ENCODE measurements at regions not wholly inside any gene's neighbourhood (a gene's known extent, or its start where the extent isn't known, plus 50 kb on each side); places are given as distances from the start of the nearest gene placed in this dataset.

DNA sequence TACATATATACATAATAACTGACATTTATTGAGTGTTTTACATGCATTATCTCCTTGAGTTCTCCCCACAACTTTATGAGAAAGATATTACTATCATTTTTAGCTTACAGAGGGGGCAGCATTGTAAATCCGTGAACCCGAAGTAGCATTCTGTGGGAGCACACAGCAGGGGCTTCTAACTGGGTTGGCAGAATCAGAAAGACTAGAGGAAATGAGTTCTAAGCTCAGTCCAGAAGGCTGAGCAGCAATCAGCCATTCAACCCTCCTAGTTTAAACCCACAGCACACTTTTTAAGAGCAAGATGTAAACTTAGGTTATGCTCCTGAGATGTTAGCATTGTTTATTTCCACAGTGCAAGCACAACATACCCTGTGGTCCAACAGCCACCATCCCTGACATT lies 177.2 kb downstream of the TMEM38B start:
- no peak overlapping the region for H3K4me3 ChIP-seq (ENCODE audit: low read length in 3 of 3)
- no peaks in the 10 kb centered on the region for H3K27me3 ChIP-seq (ENCODE audit: control insufficient read depth, insufficient read depth, low read length)
- TF ChIP-seq, protein P1, sequence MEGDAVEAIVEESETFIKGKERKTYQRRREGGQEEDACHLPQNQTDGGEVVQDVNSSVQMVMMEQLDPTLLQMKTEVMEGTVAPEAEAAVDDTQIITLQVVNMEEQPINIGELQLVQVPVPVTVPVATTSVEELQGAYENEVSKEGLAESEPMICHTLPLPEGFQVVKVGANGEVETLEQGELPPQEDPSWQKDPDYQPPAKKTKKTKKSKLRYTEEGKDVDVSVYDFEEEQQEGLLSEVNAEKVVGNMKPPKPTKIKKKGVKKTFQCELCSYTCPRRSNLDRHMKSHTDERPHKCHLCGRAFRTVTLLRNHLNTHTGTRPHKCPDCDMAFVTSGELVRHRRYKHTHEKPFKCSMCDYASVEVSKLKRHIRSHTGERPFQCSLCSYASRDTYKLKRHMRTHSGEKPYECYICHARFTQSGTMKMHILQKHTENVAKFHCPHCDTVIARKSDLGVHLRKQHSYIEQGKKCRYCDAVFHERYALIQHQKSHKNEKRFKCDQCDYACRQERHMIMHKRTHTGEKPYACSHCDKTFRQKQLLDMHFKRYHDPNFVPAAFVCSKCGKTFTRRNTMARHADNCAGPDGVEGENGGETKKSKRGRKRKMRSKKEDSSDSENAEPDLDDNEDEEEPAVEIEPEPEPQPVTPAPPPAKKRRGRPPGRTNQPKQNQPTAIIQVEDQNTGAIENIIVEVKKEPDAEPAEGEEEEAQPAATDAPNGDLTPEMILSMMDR (IDR thresholded peaks at IDR 0.05; ENCODE audit: borderline replicate concordance, extremely low read depth, insufficient read depth): no peak
- no peak for FAIRE-seq
- no peak for DNase-seq
- no peaks in the 10 kb centered on the region for H3K36me3 ChIP-seq (ENCODE audit: control insufficient read depth in 2 of 3, insufficient read depth in 3 of 3, low read length in 3 of 3)
- intact Hi-C loops (cut with DNase I): no loop called here
- H3K9me3 ChIP-seq (ENCODE audit: control insufficient read depth in 2 of 3, insufficient read depth in 1 of 3, low read length in 3 of 3): no peaks in the 10 kb centered on the region
- H3K27ac ChIP-seq (ENCODE audit: low read depth in 2 of 2, low read length in 2 of 2): no peak overlapping the region
- no peak overlapping the region for H3K9ac ChIP-seq (ENCODE audit: low read length in 3 of 3)
- H3K4me1 ChIP-seq (ENCODE audit: control insufficient read depth in 2 of 3, insufficient read depth in 2 of 3, low read depth in 1 of 3, low read length in 3 of 3): no peaks in the 10 kb centered on the region

DNA sequence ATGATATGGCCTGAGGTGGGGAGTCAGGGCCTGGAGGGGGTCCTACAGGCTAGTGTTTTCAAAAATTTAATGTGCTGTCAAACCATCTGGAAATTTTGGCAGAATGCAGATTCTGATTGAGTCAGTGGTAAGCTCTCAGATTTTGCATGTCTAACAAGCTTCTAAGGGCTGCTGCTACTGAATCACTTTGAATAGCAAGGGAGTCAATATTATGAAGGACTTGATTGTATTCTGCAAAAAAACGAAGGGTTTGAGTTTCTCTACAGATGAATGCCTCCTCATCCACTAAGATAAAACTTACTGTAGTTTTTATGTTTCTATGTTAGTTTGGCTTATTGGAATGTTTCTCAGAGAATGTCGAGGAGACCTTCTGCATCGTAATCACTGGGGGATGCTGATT lies 179.5 kb downstream of the TMEM38B start:
- Histone ChIP-seq H3K27ac (ENCODE audit: low read depth in 2 of 2, low read length in 2 of 2) (no peak overlapping the region), H3K4me3 (ENCODE audit: low read length in 3 of 3) (no peak overlapping the region), H3K9me3 (ENCODE audit: control insufficient read depth in 2 of 3, insufficient read depth in 1 of 3, low read length in 3 of 3) (no peaks in the 10 kb centered on the region), H3K9ac (ENCODE audit: low read length in 3 of 3) (no peak overlapping the region), H3K4me1 (ENCODE audit: control insufficient read depth in 2 of 3, insufficient read depth in 2 of 3, low read depth in 1 of 3, low read length in 3 of 3) (no peaks in the 10 kb centered on the region), H3K36me3 (ENCODE audit: control insufficient read depth in 2 of 3, insufficient read depth in 3 of 3, low read length in 3 of 3) (no peaks in the 10 kb centered on the region), H3K27me3 (ENCODE audit: control insufficient read depth, insufficient read depth, low read length) (no peaks in the 10 kb centered on the region)
- TF ChIP-seq, protein P1 (IDR thresholded peaks at IDR 0.05; ENCODE audit: borderline replicate concordance, extremely low read depth, insufficient read depth): no peak
- FAIRE-seq: no peak
- intact Hi-C loops (cut with DNase I): no loop called here
- no peak for DNase-seq

DNA sequence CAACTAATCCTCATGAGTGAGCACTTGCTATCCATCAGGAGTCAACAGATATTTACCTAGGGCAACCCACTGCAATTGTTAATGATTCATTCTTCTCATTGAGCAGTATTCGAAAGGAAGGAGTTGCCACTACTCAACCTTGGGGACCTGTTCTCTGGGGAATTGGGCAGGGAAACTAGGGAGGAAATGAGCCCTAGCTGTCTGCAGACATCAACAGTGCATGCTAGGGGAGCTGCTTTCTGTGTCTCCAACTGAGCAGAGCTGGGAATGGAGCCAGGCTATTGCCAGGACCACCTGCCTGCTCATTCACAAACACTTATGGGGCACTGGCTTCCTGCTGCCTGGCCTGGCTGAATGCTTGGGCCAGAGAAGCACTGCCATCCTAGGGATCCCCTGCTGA lies 183.4 kb downstream of the TMEM38B start:
- intact Hi-C loops (cut with DNase I): no loop called here
- no peaks in the 10 kb centered on the region for H3K9me3 ChIP-seq (ENCODE audit: control insufficient read depth in 2 of 3, insufficient read depth in 1 of 3, low read length in 3 of 3)
- H3K4me1 ChIP-seq (ENCODE audit: control insufficient read depth in 2 of 3, insufficient read depth in 2 of 3, low read depth in 1 of 3, low read length in 3 of 3): no peaks in the 10 kb centered on the region
- no peak overlapping the region for H3K4me3 ChIP-seq (ENCODE audit: low read length in 3 of 3)
- no peak for FAIRE-seq
- H3K9ac ChIP-seq (ENCODE audit: low read length in 3 of 3): no peak overlapping the region
- H3K27me3 ChIP-seq (ENCODE audit: control insufficient read depth, insufficient read depth, low read length): no peaks in the 10 kb centered on the region
- TF ChIP-seq, protein P1 (IDR thresholded peaks at IDR 0.05; ENCODE audit: borderline replicate concordance, extremely low read depth, insufficient read depth): no peak
- H3K27ac ChIP-seq (ENCODE audit: low read depth in 2 of 2, low read length in 2 of 2): no peak overlapping the region
- H3K36me3 ChIP-seq (ENCODE audit: control insufficient read depth in 2 of 3, insufficient read depth in 3 of 3, low read length in 3 of 3): no peaks in the 10 kb centered on the region
- DNase-seq: peak in 1 of 5 donors; percentile 14

DNA sequence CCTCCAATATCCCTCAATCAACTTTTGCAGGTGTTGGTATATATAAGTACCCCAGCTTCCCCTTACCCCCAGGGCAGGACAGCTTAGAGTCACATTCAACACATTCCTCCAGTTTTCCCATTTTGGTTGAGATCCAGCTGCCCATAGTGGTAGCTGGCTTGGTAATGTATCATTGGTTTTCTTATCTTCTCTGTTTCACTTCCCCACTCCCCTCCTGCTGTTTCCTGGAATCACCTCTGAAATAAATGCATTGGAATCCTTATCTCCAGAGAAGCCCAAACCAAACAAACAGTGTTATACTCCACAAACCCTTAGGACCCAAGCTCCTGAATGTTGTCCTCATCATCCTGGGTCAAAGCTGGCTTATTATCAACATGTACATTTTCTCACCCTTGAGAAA lies 184.8 kb downstream of the TMEM38B start:
- TF ChIP-seq, protein P1 (IDR thresholded peaks at IDR 0.05; ENCODE audit: borderline replicate concordance, extremely low read depth, insufficient read depth): no peak
- Histone ChIP-seq H3K36me3 (ENCODE audit: control insufficient read depth in 2 of 3, insufficient read depth in 3 of 3, low read length in 3 of 3) (no peaks in the 10 kb centered on the region), H3K4me1 (ENCODE audit: control insufficient read depth in 2 of 3, insufficient read depth in 2 of 3, low read depth in 1 of 3, low read length in 3 of 3) (no peaks in the 10 kb centered on the region), H3K9ac (ENCODE audit: low read length in 3 of 3) (no peak overlapping the region), H3K27ac (ENCODE audit: low read depth in 2 of 2, low read length in 2 of 2) (no peak overlapping the region), H3K9me3 (ENCODE audit: control insufficient read depth in 2 of 3, insufficient read depth in 1 of 3, low read length in 3 of 3) (no peaks in the 10 kb centered on the region), H3K27me3 (ENCODE audit: control insufficient read depth, insufficient read depth, low read length) (no peaks in the 10 kb centered on the region), H3K4me3 (ENCODE audit: low read length in 3 of 3) (no peak overlapping the region)
- intact Hi-C loops (cut with DNase I): no loop called here
- DNase-seq (no peak), FAIRE-seq (no peak)

All from kidney (tissue), 13 donors.